ENCODE measurements at regions not wholly inside any gene's neighbourhood (a gene's known extent, or its start where the extent isn't known, plus 50 kb on each side); places are given as distances from the start of the nearest gene placed in this dataset.

GRCh38 chr18:42417189-42417588, 462.2 kb downstream of the PIK3C3 start:
- Histone ChIP-seq H3K27me3 (ENCODE audit: insufficient read depth, poor library complexity, severe bottlenecking) (no peaks in the 10 kb centered on the region), H3K4me1 (ENCODE audit: insufficient read depth, poor library complexity, severe bottlenecking) (peaks cover 29% of the 10 kb centered on the region), H3K27ac (ENCODE audit: poor library complexity, severe bottlenecking) (no peak overlapping the region), H3K4me3 (ENCODE audit: severe bottlenecking) (no peak overlapping the region), H3K9me3 (ENCODE audit: severe bottlenecking) (no peaks in the 10 kb centered on the region), H3K36me3 (ENCODE audit: low read depth) (no peaks in the 10 kb centered on the region)
- DNase-seq (ENCODE audit: low spot score), result no peak
- no peak for TF ChIP-seq CTCF (IDR thresholded peaks at IDR 0.05; ENCODE audit: poor library complexity, severe bottlenecking)
- no peak for ATAC-seq (ENCODE audit: low read depth)

GRCh38 chr18:42418121-42418520, 463.1 kb downstream of the PIK3C3 start:
- Histone ChIP-seq H3K4me3 (ENCODE audit: severe bottlenecking) (no peak overlapping the region), H3K27ac (ENCODE audit: poor library complexity, severe bottlenecking) (no peak overlapping the region), H3K27me3 (ENCODE audit: insufficient read depth, poor library complexity, severe bottlenecking) (no peaks in the 10 kb centered on the region), H3K4me1 (ENCODE audit: insufficient read depth, poor library complexity, severe bottlenecking) (peaks cover 20% of the 10 kb centered on the region), H3K36me3 (ENCODE audit: low read depth) (no peaks in the 10 kb centered on the region), H3K9me3 (ENCODE audit: severe bottlenecking) (no peaks in the 10 kb centered on the region)
- no peak for ATAC-seq (ENCODE audit: low read depth)
- TF ChIP-seq CTCF (IDR thresholded peaks at IDR 0.05; ENCODE audit: poor library complexity, severe bottlenecking), result no peak
- no peak for DNase-seq (ENCODE audit: low spot score)

GRCh38 chr18:42425025-42425424, 470.0 kb downstream of the PIK3C3 start:
- H3K27ac ChIP-seq (ENCODE audit: poor library complexity, severe bottlenecking), result no peak overlapping the region
- DNase-seq (ENCODE audit: low spot score) (no peak), ATAC-seq (ENCODE audit: low read depth) (no peak)
- no peaks in the 10 kb centered on the region for H3K4me1 ChIP-seq (ENCODE audit: insufficient read depth, poor library complexity, severe bottlenecking)
- TF ChIP-seq CTCF (IDR thresholded peaks at IDR 0.05; ENCODE audit: poor library complexity, severe bottlenecking), result no peak
- H3K4me3 ChIP-seq (ENCODE audit: severe bottlenecking), result no peak overlapping the region
- H3K27me3 ChIP-seq (ENCODE audit: insufficient read depth, poor library complexity, severe bottlenecking), result no peaks in the 10 kb centered on the region
- H3K9me3 ChIP-seq (ENCODE audit: severe bottlenecking), result no peaks in the 10 kb centered on the region
- H3K36me3 ChIP-seq (ENCODE audit: low read depth), result no peaks in the 10 kb centered on the region

GRCh38 chr18:42426496-42427015, 471.5 kb downstream of the PIK3C3 start:
- H3K4me1 ChIP-seq (ENCODE audit: insufficient read depth, poor library complexity, severe bottlenecking), result no peaks in the 10 kb centered on the region
- no peak for DNase-seq (ENCODE audit: low spot score)
- TF ChIP-seq CTCF (IDR thresholded peaks at IDR 0.05; ENCODE audit: poor library complexity, severe bottlenecking), result no peak
- H3K27me3 ChIP-seq (ENCODE audit: insufficient read depth, poor library complexity, severe bottlenecking), result no peaks in the 10 kb centered on the region
- H3K9me3 ChIP-seq (ENCODE audit: severe bottlenecking), result no peaks in the 10 kb centered on the region
- no peak overlapping the region for H3K4me3 ChIP-seq (ENCODE audit: severe bottlenecking)
- H3K36me3 ChIP-seq (ENCODE audit: low read depth), result no peaks in the 10 kb centered on the region
- ATAC-seq (ENCODE audit: low read depth), result no peak
- no peak overlapping the region for H3K27ac ChIP-seq (ENCODE audit: poor library complexity, severe bottlenecking)

- Histone ChIP-seq H3K4me1 (ENCODE audit: insufficient read depth, poor library complexity, severe bottlenecking) (no peaks in the 10 kb centered on the region), H3K27me3 (ENCODE audit: insufficient read depth, poor library complexity, severe bottlenecking) (no peaks in the 10 kb centered on the region), H3K4me3 (ENCODE audit: severe bottlenecking) (no peak overlapping the region), H3K9me3 (ENCODE audit: severe bottlenecking) (no peaks in the 10 kb centered on the region), H3K36me3 (ENCODE audit: low read depth) (no peaks in the 10 kb centered on the region), H3K27ac (ENCODE audit: poor library complexity, severe bottlenecking) (no peak overlapping the region)
- TF ChIP-seq CTCF (IDR thresholded peaks at IDR 0.05; ENCODE audit: poor library complexity, severe bottlenecking), result no peak
- no peak for DNase-seq (ENCODE audit: low spot score)
- ATAC-seq (ENCODE audit: low read depth), result no peak
These were observed 474.2 kb downstream of the PIK3C3 start for GRCh38 chr18:42429196-42429595.
